Kidney (tissue), 13 donors: ENCODE measurements at regions not wholly inside any gene's neighbourhood (a gene's known extent, or its start where the extent isn't known, plus 50 kb on each side); places are given as distances from the start of the nearest gene placed in this dataset.
"Not testable (repeated sequence)": the region's sequence is repeated elsewhere in the genome, so short reads cannot be mapped to it uniquely, and the experiment has no call there.

Source experiments
- DNase-seq, 5 donors: peaks; one replicate each; pipeline ENCODE4 v3.0.0-alpha.2; 2013 to 2020
- FAIRE-seq: peaks from 2 replicates; lab custom pipeline; 2012; peaks lifted over from hg19 to GRCh38; lab: Jason Lieb, UNC
- H3K27ac ChIP-seq, 2 donors: one replicate each; pipeline ENCODE4 v1.7.0; 2013; ENCODE audit warnings: low read depth in 2 of 2, low read length in 2 of 2, inconsistent platforms in 1 of 2
- H3K27me3 ChIP-seq: one replicate; pipeline ENCODE4 v1.7.1; 2013; ENCODE audit warnings: low read length, inconsistent platforms; ENCODE audit not compliant: control insufficient read depth, insufficient read depth
- H3K36me3 ChIP-seq, 3 donors: one replicate each; pipeline versions ENCODE4 v1.7.0 to v1.7.1; 2013; ENCODE audit warnings: low read length in 3 of 3, control low read depth in 1 of 3, inconsistent platforms in 1 of 3; ENCODE audit not compliant: insufficient read depth in 3 of 3, control insufficient read depth in 2 of 3
- H3K4me1 ChIP-seq, 3 donors: one replicate each; pipeline versions ENCODE4 v1.7.0 to v1.7.1; 2013; ENCODE audit warnings: low read length in 3 of 3, inconsistent platforms in 1 of 3, low read depth in 1 of 3; ENCODE audit not compliant: control insufficient read depth in 2 of 3, insufficient read depth in 2 of 3
- H3K4me3 ChIP-seq, 3 donors: one replicate each; pipeline versions ENCODE4 v1.7.0 to v1.8.1; 2013; ENCODE audit warnings: low read length in 3 of 3, control low read depth in 1 of 3, inconsistent platforms in 1 of 3
- H3K9ac ChIP-seq, 3 donors: one replicate each; pipeline versions ENCODE4 v1.7.0 to v1.7.1; 2013; ENCODE audit warnings: low read length in 3 of 3, control low read depth in 1 of 3, inconsistent platforms in 1 of 3
- H3K9me3 ChIP-seq, 3 donors: one replicate each; pipeline versions ENCODE4 v1.7.0 to v1.7.1; 2013; ENCODE audit warnings: low read length in 3 of 3, control low read depth in 1 of 3, inconsistent platforms in 1 of 3; ENCODE audit not compliant: control insufficient read depth in 2 of 3, insufficient read depth in 1 of 3
- intact Hi-C: fragments of 100-400 bp; cut with DNase I; formaldehyde crosslinking; loops from one replicate; pipeline ENCODE4 v1.11.1; 2022
- TF ChIP-seq, protein P1 (sequence below): IDR thresholded peaks from 3 replicates; pipeline ENCODE4 v1.5.1; 2012; ENCODE audit warnings: mild to moderate bottlenecking, moderate library complexity, borderline replicate concordance; ENCODE audit not compliant: insufficient read depth; ENCODE audit errors: extremely low read depth
- donor health status: control.
- donor health status: control.
- donor health status: control.
- donor health status: control.
- donor health status: control.
- donor health status: DM: yes; HTN: yes; CAD: no.
- donor health status: Normal renal cell carcinoma (clear cell type).

DNA sequence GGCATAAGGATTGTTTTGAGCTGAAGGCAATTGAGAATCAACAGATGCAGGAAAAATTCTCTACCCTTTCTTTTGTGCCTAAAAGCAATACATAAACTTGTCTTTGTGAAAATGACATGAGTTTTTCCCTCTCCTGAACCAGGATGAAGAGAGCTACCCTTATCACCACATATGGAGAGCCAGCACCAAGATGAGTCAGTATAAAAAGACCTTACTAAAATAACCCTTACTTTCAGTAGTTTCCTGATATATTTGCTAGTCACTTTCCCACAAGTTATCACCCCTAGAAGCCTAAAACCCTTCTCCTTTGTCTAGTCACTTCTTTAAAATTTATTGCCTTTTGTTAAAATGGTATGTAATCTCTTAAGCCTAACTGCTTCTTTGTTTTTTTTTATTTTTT is 61.9 kb upstream of the ANKRD10 start:
- TF ChIP-seq, protein P1, sequence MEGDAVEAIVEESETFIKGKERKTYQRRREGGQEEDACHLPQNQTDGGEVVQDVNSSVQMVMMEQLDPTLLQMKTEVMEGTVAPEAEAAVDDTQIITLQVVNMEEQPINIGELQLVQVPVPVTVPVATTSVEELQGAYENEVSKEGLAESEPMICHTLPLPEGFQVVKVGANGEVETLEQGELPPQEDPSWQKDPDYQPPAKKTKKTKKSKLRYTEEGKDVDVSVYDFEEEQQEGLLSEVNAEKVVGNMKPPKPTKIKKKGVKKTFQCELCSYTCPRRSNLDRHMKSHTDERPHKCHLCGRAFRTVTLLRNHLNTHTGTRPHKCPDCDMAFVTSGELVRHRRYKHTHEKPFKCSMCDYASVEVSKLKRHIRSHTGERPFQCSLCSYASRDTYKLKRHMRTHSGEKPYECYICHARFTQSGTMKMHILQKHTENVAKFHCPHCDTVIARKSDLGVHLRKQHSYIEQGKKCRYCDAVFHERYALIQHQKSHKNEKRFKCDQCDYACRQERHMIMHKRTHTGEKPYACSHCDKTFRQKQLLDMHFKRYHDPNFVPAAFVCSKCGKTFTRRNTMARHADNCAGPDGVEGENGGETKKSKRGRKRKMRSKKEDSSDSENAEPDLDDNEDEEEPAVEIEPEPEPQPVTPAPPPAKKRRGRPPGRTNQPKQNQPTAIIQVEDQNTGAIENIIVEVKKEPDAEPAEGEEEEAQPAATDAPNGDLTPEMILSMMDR, result no peak
- Histone ChIP-seq H3K27ac (no peak overlapping the region), H3K27me3 (no peaks in the 10 kb centered on the region), H3K4me1 (no peaks in the 10 kb centered on the region), H3K36me3 (no peaks in the 10 kb centered on the region), H3K9me3 (no peaks in the 10 kb centered on the region), H3K4me3 (no peak overlapping the region), H3K9ac (no peak overlapping the region)
- no peak for DNase-seq
- intact Hi-C loops, result no loop called here
- no peak for FAIRE-seq

DNA sequence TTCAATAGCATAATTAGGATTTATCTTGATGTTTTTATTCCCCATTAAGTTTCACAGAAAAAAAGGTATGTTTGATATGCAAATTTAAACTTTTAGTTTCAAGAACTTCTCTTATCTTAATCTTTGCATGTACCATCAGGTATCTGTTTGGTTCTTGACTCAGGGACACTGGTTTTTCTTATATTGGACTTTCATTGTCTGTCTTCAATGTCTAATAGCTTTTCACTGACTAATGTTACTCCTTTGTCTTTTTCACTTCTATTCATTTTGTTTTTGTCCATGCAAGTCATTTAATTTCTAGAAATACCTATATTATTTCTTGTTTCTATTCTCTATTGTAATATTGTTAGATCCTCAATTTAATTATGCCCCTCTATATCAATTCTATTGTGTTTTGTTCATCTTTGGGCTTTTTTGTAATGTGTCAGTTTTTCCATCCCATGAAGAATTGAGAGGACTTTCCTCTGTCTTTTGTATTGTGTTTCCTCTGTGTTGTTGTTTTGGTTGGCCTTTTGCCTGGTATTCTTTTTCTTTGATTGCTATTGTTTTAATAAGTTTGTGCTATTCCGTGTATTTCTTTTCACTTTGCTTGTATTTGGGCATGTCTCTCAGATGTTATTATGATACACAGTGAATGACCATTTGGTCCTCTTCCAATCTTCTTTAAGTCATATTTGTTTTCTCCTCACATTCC is 58.3 kb upstream of the ANKRD10 start:
- H3K4me3 ChIP-seq, result no peak overlapping the region
- H3K9ac ChIP-seq, result no peak overlapping the region
- H3K36me3 ChIP-seq, result no peaks in the 10 kb centered on the region
- no peaks in the 10 kb centered on the region for H3K4me1 ChIP-seq
- intact Hi-C loops, result no loop called here
- DNase-seq (no peak), FAIRE-seq (no peak)
- TF ChIP-seq, protein P1, result no peak
- H3K27me3 ChIP-seq, result no peaks in the 10 kb centered on the region
- H3K27ac ChIP-seq, result no peak overlapping the region
- H3K9me3 ChIP-seq, result no peaks in the 10 kb centered on the region

DNA sequence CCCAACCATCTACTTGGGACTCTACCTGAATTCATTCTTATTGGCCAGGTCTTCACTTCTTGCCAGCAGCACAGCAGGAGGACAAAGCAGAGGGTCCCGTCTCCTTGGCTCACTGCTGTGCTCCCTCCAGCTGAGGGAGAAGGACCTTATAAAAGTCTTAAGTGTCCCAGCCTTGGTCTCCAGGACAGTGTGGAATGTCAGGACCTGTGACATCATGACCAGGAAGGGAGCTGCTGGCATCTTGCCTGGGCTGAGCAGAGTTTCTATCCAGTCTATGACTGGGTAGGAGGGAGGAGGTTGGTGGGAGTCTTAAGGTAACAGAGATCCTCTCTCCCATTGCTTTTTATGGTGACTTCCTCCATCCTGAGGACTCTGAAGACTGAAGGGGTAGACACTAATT is 56.6 kb upstream of the ANKRD10 start:
- no peaks in the 10 kb centered on the region for H3K9me3 ChIP-seq
- no peaks in the 10 kb centered on the region for H3K36me3 ChIP-seq
- DNase-seq, result no peak
- TF ChIP-seq, protein P1, result no peak
- intact Hi-C loops, result no loop called here
- H3K4me3 ChIP-seq, result no peak overlapping the region
- H3K4me1 ChIP-seq, result no peaks in the 10 kb centered on the region
- no peak overlapping the region for H3K9ac ChIP-seq
- FAIRE-seq, result no peak
- H3K27ac ChIP-seq, result no peak overlapping the region
- no peaks in the 10 kb centered on the region for H3K27me3 ChIP-seq

DNA sequence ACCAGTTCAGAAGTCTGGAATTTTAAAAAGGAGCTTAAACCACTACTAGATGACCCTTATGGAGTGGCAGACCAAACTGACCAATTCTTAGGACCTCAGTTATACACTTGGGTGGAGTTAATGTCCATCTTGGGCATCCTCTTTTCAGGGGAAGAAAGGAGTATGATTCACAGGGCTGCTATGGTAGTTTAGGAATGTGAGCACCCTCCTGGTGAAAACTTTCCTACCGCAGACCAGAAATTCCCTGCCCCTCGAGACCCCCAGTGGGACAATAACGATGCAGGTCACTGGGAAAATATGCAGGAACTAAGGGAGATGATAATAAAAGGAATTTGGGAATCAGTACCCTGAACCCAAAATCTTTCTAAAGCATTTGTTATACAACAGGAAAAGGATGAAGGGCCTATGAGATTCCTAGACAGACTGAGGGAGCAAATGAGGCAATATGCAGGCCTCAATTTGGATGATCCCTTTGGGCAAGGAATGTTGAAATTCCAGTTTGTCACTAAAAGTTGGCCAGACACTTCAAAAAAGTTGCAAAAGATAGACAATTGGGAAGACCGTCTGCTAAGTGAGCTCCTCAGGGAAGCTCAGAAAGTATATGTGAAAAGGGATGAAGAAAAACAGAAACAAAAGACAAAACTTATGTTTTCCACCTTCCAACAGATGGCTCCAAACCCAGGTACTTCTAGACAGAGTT is 52.4 kb upstream of the ANKRD10 start:
- FAIRE-seq, H3K27ac ChIP-seq, H3K4me3 ChIP-seq, H3K4me1 ChIP-seq, H3K9me3 ChIP-seq, H3K9ac ChIP-seq, DNase-seq, H3K36me3 ChIP-seq, intact Hi-C loops, H3K27me3 ChIP-seq: not testable (repeated sequence)
